VCaP (cell line): ENCODE measurements at regions not wholly inside any gene's neighbourhood (a gene's known extent, or its start where the extent isn't known, plus 50 kb on each side); places are given as distances from the start of the nearest gene placed in this dataset.

Source experiments
- H3K27ac ChIP-seq: fragments of 450-650 bp; 2 replicates; pipeline ENCODE4 v1.5.1; 2017
- TF ChIP-seq, protein P1 (sequence below): fragments of 450-650 bp; conservative IDR thresholded peaks from 2 replicates; pipeline ENCODE4 v1.5.1; 2017; ENCODE audit warnings: mild to moderate bottlenecking, moderate library complexity

DNA sequence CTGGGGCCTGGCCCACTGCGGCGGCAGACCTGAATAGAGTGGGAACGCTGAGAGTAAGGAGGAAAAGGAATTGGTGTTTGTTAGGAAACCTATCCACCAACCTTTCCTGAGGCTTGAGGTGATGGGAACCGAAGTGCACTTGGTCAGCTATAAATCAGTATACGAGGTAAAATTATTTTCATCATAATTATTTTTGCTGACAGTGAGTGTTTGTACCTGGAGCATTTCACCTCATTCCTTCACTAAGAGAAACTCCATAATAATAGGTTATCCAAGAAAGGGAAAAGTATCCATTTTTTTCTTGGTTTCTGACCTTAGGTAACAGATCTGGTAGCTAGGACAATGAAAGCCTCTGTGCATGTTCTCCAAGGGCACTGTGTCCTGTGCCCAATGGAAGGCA, 138.6 kb upstream of the RGPD4 start:
- TF ChIP-seq, protein P1, sequence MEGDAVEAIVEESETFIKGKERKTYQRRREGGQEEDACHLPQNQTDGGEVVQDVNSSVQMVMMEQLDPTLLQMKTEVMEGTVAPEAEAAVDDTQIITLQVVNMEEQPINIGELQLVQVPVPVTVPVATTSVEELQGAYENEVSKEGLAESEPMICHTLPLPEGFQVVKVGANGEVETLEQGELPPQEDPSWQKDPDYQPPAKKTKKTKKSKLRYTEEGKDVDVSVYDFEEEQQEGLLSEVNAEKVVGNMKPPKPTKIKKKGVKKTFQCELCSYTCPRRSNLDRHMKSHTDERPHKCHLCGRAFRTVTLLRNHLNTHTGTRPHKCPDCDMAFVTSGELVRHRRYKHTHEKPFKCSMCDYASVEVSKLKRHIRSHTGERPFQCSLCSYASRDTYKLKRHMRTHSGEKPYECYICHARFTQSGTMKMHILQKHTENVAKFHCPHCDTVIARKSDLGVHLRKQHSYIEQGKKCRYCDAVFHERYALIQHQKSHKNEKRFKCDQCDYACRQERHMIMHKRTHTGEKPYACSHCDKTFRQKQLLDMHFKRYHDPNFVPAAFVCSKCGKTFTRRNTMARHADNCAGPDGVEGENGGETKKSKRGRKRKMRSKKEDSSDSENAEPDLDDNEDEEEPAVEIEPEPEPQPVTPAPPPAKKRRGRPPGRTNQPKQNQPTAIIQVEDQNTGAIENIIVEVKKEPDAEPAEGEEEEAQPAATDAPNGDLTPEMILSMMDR: no peak
- no peak overlapping the region for H3K27ac ChIP-seq

GRCh38 chr2:107693604-107694003, 133.1 kb upstream of the RGPD4 start:
- TF ChIP-seq, protein P1: no peak
- no peak overlapping the region for H3K27ac ChIP-seq

- TF ChIP-seq, protein P1: no peak
- H3K27ac ChIP-seq: no peak overlapping the region
These were observed 132.0 kb upstream of the RGPD4 start for GRCh38 chr2:107694667-107695066.

DNA sequence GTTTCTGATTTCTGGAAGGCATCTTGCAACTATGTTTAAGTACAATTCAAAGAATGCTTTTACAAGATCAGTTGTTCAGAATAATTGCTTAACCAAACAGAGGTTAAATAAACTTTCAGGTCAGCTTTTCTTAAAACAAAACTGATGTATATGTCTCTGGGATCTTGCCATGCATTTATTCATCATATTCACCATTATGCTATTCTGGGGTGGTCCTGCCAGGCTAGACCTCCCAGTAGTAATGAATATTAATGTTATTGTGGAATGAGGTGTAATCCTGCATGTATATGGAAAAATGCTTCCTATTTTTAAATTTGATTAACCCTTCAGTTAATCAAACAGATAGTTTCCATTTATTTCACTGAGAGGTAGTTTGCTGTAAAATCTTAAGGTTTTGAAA, 129.3 kb upstream of the RGPD4 start:
- no peak overlapping the region for H3K27ac ChIP-seq
- TF ChIP-seq, protein P1: no peak

DNA sequence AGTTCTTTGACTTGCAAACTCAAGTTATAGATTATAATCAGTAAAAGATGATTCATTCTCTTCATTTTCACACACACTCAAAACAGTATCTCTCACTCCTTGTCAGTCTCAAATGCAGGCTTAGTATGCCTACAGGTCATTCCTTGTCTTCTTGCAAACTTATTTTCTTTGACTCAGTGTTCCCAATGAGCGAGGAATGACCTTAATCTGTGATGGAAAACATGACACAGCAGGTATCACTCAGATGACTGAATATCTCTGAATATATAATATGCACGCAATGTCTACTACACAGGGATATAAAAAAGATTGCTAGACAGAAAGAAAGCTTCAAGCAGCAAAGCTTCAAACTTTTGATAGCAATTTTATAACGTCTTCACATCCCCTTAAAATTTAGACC, 127.8 kb upstream of the RGPD4 start:
- TF ChIP-seq, protein P1: no peak
- no peak overlapping the region for H3K27ac ChIP-seq

DNA sequence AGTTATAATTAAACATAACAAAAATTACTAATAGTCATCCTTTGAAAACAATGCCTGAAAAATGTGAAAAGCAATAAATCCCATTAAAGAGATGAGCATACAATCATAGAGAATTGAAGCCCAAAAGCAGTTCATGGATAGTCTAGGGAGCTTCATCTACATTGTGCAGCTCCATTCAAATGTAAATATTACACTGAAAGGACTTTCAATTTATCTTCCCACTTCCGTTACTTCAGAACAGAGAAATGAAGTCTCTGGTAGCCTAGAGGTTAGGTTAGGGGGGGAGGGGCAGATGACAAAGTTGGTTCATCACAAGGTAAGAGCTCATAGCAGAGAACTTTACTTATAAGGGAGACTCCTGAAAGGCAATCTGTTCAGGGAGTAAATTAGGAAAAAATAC, 126.6 kb upstream of the RGPD4 start:
- TF ChIP-seq, protein P1: no peak
- H3K27ac ChIP-seq: no peak overlapping the region

DNA sequence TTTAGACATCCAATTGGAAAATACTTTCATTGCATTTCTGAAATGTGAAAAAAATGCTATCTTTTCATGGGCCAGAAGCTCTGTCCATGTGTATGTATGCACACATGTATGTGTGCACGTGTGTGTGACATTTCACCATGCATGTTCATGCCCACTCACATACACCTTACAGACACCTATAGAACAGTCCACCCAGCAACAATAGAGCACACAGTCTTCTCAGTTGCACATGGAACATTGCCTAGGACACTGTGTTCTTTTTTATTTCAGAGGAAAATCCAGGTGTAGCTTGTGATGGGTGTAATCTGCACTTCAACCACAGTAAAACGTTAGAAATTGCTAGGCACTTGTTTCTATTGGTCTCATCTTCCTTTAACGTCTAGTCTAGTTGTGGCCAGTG, 114.8 kb upstream of the RGPD4 start:
- peak overlapping the region; percentile 72 for H3K27ac ChIP-seq
- TF ChIP-seq, protein P1: no peak

- TF ChIP-seq, protein P1: no peak
These were observed 113.8 kb upstream of the RGPD4 start for GRCh38 chr2:107712857-107713256.

More at GRCh38 chr2:107712857-107713256, 113.8 kb upstream of the RGPD4 start:
- H3K27ac ChIP-seq: peak overlapping the region; percentile 72
